ENCODE measurements at regions not wholly inside any gene's neighbourhood (a gene's known extent, or its start where the extent isn't known, plus 50 kb on each side); places are given as distances from the start of the nearest gene placed in this dataset.

- Mint-ChIP-seq H3K27ac (peak overlapping the region; percentile 45), H3K27me3 (ENCODE audit: insufficient read depth, low read depth, poor library complexity) (peaks cover 2% of the 10 kb centered on the region), H3K4me3 (no peak overlapping the region), H3K9me3 (no peaks in the 10 kb centered on the region), H3K4me1 (peaks cover 13% of the 10 kb centered on the region), H3K36me3 (ENCODE audit: low read depth) (no peaks in the 10 kb centered on the region)
- H3K4me3 ChIP-seq: no peak overlapping the region
- no peak overlapping the region for H2AFZ ChIP-seq
- no peak for TF ChIP-seq ZNF462 (CRISPR knock-in tag; IDR thresholded peaks at IDR 0.05)
- no peak for TF ChIP-seq EZH2phosphoT487 (IDR thresholded peaks at IDR 0.05; ENCODE audit: unreplicated experiment)
- no peak for TF ChIP-seq ZNF331 (CRISPR knock-in tag; IDR thresholded peaks at IDR 0.05; ENCODE audit: low read depth)
- TF ChIP-seq CREB1 (CRISPR knock-in tag; IDR thresholded peaks at IDR 0.05; ENCODE audit: low read depth): no peak
- no peak for TF ChIP-seq NANOG (IDR thresholded peaks at IDR 0.05; ENCODE audit: borderline replicate concordance)
- no peak for TF ChIP-seq CTCF (conservative IDR thresholded peaks at IDR 0.05; ENCODE audit: low read depth in 2 of 2)
- TF ChIP-seq ETS1 (IDR thresholded peaks at IDR 0.05): no peak
- TF ChIP-seq ZNF114 (CRISPR knock-in tag; IDR thresholded peaks at IDR 0.05): no peak
- no peak for TF ChIP-seq REST (IDR thresholded peaks at IDR 0.05; ENCODE audit: unreplicated experiment)
- no peak for TF ChIP-seq POLR2AphosphoS5 (IDR thresholded peaks at IDR 0.05; ENCODE audit: low read depth)
- DNase-seq (ENCODE audit: low spot score) (peak; percentile 36), ATAC-seq (peak; percentile 57)
- H3K27me3 ChIP-seq (ENCODE audit: insufficient read depth): no peaks in the 10 kb centered on the region
- no peaks in the 10 kb centered on the region for H3K79me2 ChIP-seq (replicated peaks; ENCODE audit: insufficient read depth)
- no peak overlapping the region for H3K27ac ChIP-seq (ENCODE audit: low read depth)
- no peak overlapping the region for H3K4me2 ChIP-seq
- H4K20me1 ChIP-seq (replicated peaks; ENCODE audit: insufficient read depth): no peaks in the 10 kb centered on the region
- no peaks in the 10 kb centered on the region for H3K36me3 ChIP-seq (ENCODE audit: insufficient read depth)
- H3K4me1 ChIP-seq (ENCODE audit: insufficient read depth): no peaks in the 10 kb centered on the region
- H3F3A ChIP-seq (replicated peaks; ENCODE audit: low read depth): no peaks in the 10 kb centered on the region
- no peaks in the 10 kb centered on the region for H3K9me2 ChIP-seq (ENCODE audit: insufficient read depth)
Observed at GRCh38 chr10:28375399-28376354, 72.8 kb upstream of the MPP7 start.
